Mucosa of descending colon (tissue), 3 donors: ENCODE measurements at regions not wholly inside any gene's neighbourhood (a gene's known extent, or its start where the extent isn't known, plus 50 kb on each side); places are given as distances from the start of the nearest gene placed in this dataset.

Experiments
- ATAC-seq: fragments of 200-7000 bp; cut with Tn5 transposase; one replicate; pipeline ENCODE4 v1.9.1; 2020; ENCODE audit warnings: mild to moderate bottlenecking, moderate library complexity
- DNase-seq, 3 donors: peaks; one replicate each; pipeline ENCODE4 v3.0.0-alpha.2; 2020
- H3K36me3 ChIP-seq: fragments of 200-600 bp; one replicate; pipeline ENCODE4 v1.8.0; 2021; ENCODE audit warnings: low read depth, mild to moderate bottlenecking
- H3K4me1 ChIP-seq: fragments of 200-600 bp; one replicate; pipeline ENCODE4 v1.8.0; 2021; ENCODE audit warnings: low read depth, mild to moderate bottlenecking
- H3K4me3 ChIP-seq: fragments of 200-600 bp; one replicate; pipeline ENCODE4 v1.8.0; 2021; ENCODE audit warnings: mild to moderate bottlenecking
- H3K9me3 ChIP-seq: fragments of 200-600 bp; one replicate; pipeline ENCODE4 v1.8.0; 2021; ENCODE audit warnings: mild to moderate bottlenecking
- intact Hi-C, 2 donors: fragments of 100-400 bp; cut with DNase I in 1 of 2; cut with micrococcal nuclease in 1 of 2; formaldehyde crosslinking; loops; one replicate each; pipeline versions ENCODE4 v1.11.0 to v1.11.1; 2022; cut with DNase I, micrococcal nuclease
- TF ChIP-seq, protein P1 (sequence below): fragments of 200-600 bp; IDR thresholded peaks from one replicate; pipeline ENCODE4 v1.8.0; 2022; ENCODE audit warnings: antibody characterized with exemption, mild to moderate bottlenecking
- donor health status: DM: no; HTN: no; CAD: no; lungs with moderate emphysema.
- donor health status: DM: no; HTN: no; CAD: no.
- donor health status: DM: no; HTN: yes; CAD: no.

DNA sequence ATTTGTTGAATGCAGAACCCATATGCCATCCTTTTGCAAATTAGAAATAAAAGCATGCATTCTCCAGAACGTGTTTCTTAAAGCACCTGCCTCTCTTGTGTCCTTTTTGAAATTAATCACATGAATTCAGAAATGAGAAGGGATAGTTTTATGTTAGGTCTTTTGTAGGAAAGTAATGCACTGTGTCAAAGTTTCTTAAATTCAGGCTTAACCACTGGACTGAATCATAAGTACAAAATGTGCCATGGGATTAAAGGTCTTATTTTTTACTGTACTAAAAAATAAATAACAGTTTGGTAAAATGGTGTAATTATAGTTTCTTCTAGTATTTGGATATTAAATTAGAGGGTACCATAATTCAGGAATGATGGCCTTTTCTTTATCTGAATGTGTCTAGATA is 290.1 kb upstream of the USP25 start:
- intact Hi-C loops: no loop called here
- no peak for DNase-seq
- Histone ChIP-seq H3K4me3 (no peak overlapping the region), H3K9me3 (no peaks in the 10 kb centered on the region), H3K36me3 (no peaks in the 10 kb centered on the region), H3K4me1 (no peaks in the 10 kb centered on the region)
- ATAC-seq: no peak
- TF ChIP-seq, protein P1, sequence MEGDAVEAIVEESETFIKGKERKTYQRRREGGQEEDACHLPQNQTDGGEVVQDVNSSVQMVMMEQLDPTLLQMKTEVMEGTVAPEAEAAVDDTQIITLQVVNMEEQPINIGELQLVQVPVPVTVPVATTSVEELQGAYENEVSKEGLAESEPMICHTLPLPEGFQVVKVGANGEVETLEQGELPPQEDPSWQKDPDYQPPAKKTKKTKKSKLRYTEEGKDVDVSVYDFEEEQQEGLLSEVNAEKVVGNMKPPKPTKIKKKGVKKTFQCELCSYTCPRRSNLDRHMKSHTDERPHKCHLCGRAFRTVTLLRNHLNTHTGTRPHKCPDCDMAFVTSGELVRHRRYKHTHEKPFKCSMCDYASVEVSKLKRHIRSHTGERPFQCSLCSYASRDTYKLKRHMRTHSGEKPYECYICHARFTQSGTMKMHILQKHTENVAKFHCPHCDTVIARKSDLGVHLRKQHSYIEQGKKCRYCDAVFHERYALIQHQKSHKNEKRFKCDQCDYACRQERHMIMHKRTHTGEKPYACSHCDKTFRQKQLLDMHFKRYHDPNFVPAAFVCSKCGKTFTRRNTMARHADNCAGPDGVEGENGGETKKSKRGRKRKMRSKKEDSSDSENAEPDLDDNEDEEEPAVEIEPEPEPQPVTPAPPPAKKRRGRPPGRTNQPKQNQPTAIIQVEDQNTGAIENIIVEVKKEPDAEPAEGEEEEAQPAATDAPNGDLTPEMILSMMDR: no peak

DNA sequence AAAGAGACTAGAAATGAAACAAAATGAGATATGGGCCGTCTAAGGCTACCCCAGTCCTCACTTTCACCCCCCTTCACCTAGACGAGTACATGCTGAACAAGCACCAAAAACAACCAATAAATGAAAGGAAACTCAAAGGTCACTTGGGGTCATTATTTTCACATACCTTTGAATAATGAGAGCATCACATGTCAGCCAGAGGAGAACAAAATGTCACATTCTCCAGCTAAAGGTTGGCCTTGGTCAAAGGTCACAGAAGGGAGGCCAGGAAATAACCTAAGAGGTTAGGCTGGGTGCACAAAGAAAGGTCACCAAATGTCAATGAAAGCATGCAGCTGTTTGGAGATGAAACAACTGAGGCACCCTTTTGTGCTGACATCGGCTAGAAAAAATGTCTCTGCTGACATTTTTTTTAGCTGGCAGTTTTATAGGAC is 288.7 kb upstream of the USP25 start:
- no peaks in the 10 kb centered on the region for H3K9me3 ChIP-seq
- DNase-seq (no peak), ATAC-seq (no peak)
- H3K36me3 ChIP-seq: no peaks in the 10 kb centered on the region
- TF ChIP-seq, protein P1: no peak
- H3K4me3 ChIP-seq: no peak overlapping the region
- H3K4me1 ChIP-seq: no peaks in the 10 kb centered on the region
- intact Hi-C loops: no loop called here

DNA sequence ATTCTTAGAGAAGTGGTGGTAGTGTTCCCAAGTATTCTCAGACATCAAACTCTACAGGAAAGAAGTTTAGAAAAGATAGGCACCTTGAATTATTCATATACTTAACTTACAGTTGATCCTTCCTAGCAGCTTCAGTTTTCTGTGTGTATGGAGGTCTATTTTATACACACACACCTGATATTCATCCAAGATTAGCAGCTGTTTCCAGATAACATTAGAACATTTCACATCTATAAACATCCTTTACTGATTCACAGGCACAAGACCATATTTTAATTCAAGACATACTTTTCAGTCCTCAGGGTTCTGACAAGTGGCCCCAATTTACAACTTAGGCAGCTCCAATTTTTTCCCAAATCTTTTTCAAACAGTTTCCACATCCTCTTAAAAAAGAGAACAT is 287.8 kb upstream of the USP25 start:
- H3K9me3 ChIP-seq: no peaks in the 10 kb centered on the region
- no peaks in the 10 kb centered on the region for H3K4me1 ChIP-seq
- no peak for ATAC-seq
- DNase-seq: no peak
- no peaks in the 10 kb centered on the region for H3K36me3 ChIP-seq
- intact Hi-C loops: no loop called here
- no peak overlapping the region for H3K4me3 ChIP-seq
- TF ChIP-seq, protein P1: no peak

DNA sequence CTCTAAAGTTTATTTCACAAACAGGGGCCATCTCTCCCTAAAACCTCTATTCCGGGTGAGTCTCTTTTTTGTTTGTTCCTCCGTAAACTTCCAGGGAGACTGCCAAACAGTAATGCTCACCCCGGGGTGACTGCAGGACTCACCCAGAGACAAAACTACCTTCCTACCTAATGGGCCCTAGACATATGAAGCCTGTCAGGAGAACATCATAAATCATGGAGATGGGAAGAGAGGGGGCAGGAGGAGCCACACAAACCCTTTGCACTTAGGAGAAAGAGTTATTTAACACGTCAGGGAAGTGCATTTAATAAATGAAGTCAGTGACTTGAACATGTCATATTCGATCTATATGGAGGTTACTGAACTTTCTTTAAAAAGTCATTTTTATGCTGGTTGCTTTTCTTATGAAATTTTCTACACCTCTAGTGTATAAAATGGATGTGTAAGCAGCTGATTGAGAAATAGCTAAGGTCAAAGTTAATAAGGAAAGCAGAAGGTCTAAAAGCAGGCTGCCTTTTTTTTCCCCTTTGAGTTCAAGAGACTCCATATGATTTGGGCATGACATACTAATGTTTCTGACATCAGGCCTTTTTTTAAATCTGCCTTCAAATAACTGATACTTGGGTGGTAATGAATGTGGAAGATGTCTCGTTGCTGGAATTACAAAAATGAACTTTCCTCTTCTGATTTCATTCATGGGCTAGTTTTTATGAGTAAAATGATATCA is 286.9 kb upstream of the USP25 start:
- H3K36me3 ChIP-seq: no peaks in the 10 kb centered on the region
- no peak overlapping the region for H3K4me3 ChIP-seq
- TF ChIP-seq, protein P1: no peak
- DNase-seq (no peak), ATAC-seq (no peak)
- intact Hi-C loops: no loop called here
- H3K4me1 ChIP-seq: no peaks in the 10 kb centered on the region
- H3K9me3 ChIP-seq: no peaks in the 10 kb centered on the region

DNA sequence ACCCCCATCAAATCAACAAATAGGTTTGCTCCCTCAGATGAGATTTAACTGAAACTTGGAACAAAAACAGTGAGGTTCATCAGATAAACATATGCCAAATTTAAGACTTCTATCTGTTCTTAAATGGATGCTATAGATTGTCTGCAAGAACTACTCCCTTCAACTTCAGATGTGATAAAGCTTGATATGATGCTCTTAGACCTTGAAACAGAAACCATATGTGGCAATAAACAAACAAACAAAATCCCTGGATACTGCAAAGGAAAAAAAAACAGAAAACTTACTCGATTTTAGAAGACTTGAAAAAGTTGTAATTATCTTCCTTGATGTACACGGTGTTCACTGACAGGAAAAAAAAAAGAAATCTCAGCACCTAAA is 286.1 kb upstream of the USP25 start:
- Histone ChIP-seq H3K4me1 (no peaks in the 10 kb centered on the region), H3K4me3 (no peak overlapping the region), H3K9me3 (no peaks in the 10 kb centered on the region), H3K36me3 (no peaks in the 10 kb centered on the region)
- no peak for DNase-seq
- TF ChIP-seq, protein P1: no peak
- intact Hi-C loops: no loop called here
- ATAC-seq: no peak
